ENCODE measurements at regions not wholly inside any gene's neighbourhood (a gene's known extent, or its start where the extent isn't known, plus 50 kb on each side); places are given as distances from the start of the nearest gene placed in this dataset.

GRCh38 chr14:94933486-94933885 is 163.6 kb upstream of the GSC start:
- Histone ChIP-seq H3K4me1 (peaks cover 0 to 14% (median 8%) of the 10 kb centered on the region in 12 donors), H3K27me3 (peaks cover 0 to 4% (median 0%) of the 10 kb centered on the region in 9 donors), H3K9me3 (no peaks in the 10 kb centered on the region), H3K27ac (no peak overlapping the region), H3K36me3 (no peaks in the 10 kb centered on the region), H3K4me3 (no peak overlapping the region)
- no peak for DNase-seq
- no peak for TF ChIP-seq POLR2A (IDR thresholded peaks at IDR 0.05)
- TF ChIP-seq CTCF (IDR thresholded peaks at IDR 0.05): no peak
- 80 to 84% (median 83%) methylated on average over 5 of the region's 5 CpGs for WGBS, 4 donors
- no peak for ATAC-seq
- intact Hi-C loops (cut with DNase I): no loop called here

- no peaks in the 10 kb centered on the region for H3K36me3 ChIP-seq
- DNase-seq (no peak), ATAC-seq (no peak)
- TF ChIP-seq CTCF (IDR thresholded peaks at IDR 0.05) (no peak), POLR2A (IDR thresholded peaks at IDR 0.05) (no peak)
- intact Hi-C loops (cut with DNase I): no loop called here
- H3K4me3 ChIP-seq: no peak overlapping the region
- H3K4me1 ChIP-seq: peaks cover 0 to 14% (median 8%) of the 10 kb centered on the region in 12 donors
- no peaks in the 10 kb centered on the region for H3K9me3 ChIP-seq
- 47 to 59% (median 56%) methylated on average over 7 of the region's 7 CpGs for WGBS, 4 donors
- H3K27me3 ChIP-seq: peaks cover 0 to 4% (median 0%) of the 10 kb centered on the region in 9 donors
- H3K27ac ChIP-seq: no peak overlapping the region
These were observed 162.7 kb upstream of the GSC start for GRCh38 chr14:94932589-94932988.

- no peaks in the 10 kb centered on the region for H3K9me3 ChIP-seq
These were observed 160.8 kb upstream of the GSC start for GRCh38 chr14:94930690-94931089.

GRCh38 chr14:94929354-94929753 is 159.4 kb upstream of the GSC start:
- Histone ChIP-seq H3K27ac (no peak overlapping the region), H3K9me3 (no peaks in the 10 kb centered on the region), H3K36me3 (no peaks in the 10 kb centered on the region), H3K4me1 (no peaks in the 10 kb centered on the region), H3K4me3 (no peak overlapping the region), H3K27me3 (peaks cover 0 to 4% (median 0%) of the 10 kb centered on the region in 9 donors)
- WGBS, 4 donors: 81 to 93% (median 86%) methylated on average over 3 of the region's 3 CpGs
- intact Hi-C loops (cut with DNase I): no loop called here
- DNase-seq (no peak), ATAC-seq (no peak)
- TF ChIP-seq POLR2A (IDR thresholded peaks at IDR 0.05) (no peak), CTCF (IDR thresholded peaks at IDR 0.05) (no peak)

More at GRCh38 chr14:94930690-94931089, 160.8 kb upstream of the GSC start:
- no peak overlapping the region for H3K27ac ChIP-seq
- no peaks in the 10 kb centered on the region for H3K36me3 ChIP-seq
- TF ChIP-seq POLR2A (IDR thresholded peaks at IDR 0.05) (no peak), CTCF (IDR thresholded peaks at IDR 0.05) (no peak)
- peaks cover 0 to 4% (median 0%) of the 10 kb centered on the region in 9 donors for H3K27me3 ChIP-seq
- 93 to 100% (median 97%) methylated on average over 1 of the region's 1 CpG for WGBS, 4 donors
- DNase-seq (no peak), ATAC-seq (no peak)
- no peak overlapping the region for H3K4me3 ChIP-seq
- intact Hi-C loops (cut with DNase I): no loop called here
- H3K4me1 ChIP-seq: no peaks in the 10 kb centered on the region
